Body of pancreas (tissue), 4 donors: ENCODE measurements at regions not wholly inside any gene's neighbourhood (a gene's known extent, or its start where the extent isn't known, plus 50 kb on each side); places are given as distances from the start of the nearest gene placed in this dataset.

Experiments used
- ATAC-seq: fragments of 150-250 bp; one replicate; pipeline ENCODE4 v1.9.1; 2016
- DNase-seq, 4 donors: peaks; one replicate each; pipeline ENCODE4 v3.0.0-alpha.2; 2019
- H3K27ac ChIP-seq, 4 donors: fragments of 200-600 bp; sonication (generic); 1 replicate in 3 of 4; 2 replicates in 1 of 4; pipeline versions ENCODE4 v1.5.1 to v1.6.1; 2016 to 2019; ENCODE audit warnings: mild to moderate bottlenecking in 1 of 4, mixed read lengths in 1 of 4, moderate library complexity in 1 of 4
- H3K27me3 ChIP-seq, 2 donors: fragments of 200-600 bp; sonication (generic); one replicate each; pipeline ENCODE4 v1.6.0; 2016; ENCODE audit warnings: mild to moderate bottlenecking in 1 of 2
- H3K36me3 ChIP-seq, 2 donors: fragments of 200-600 bp; sonication (generic); replicated peaks in 1 of 2; 2 replicates each; pipeline ENCODE4 v1.5.1; 2016; ENCODE audit warnings: low read depth in 2 of 2; ENCODE audit not compliant: insufficient read depth in 1 of 2
- H3K4me1 ChIP-seq: fragments of 200-600 bp; sonication (generic); one replicate; pipeline ENCODE4 v1.6.0; 2016
- H3K4me3 ChIP-seq, 2 donors: fragments of 200-600 bp; sonication (generic); 1 replicate in 1 of 2; 2 replicates in 1 of 2; pipeline ENCODE4 v1.5.1; 2016 to 2019
- H3K9me3 ChIP-seq, 3 donors: fragments of 200-600 bp; sonication (generic); 1 replicate in 2 of 3; 2 replicates in 1 of 3; pipeline ENCODE4 v1.5.1; 2016
- CTCF ChIP-seq, 7 experiments: fragments of 450-650 bp in 4 of 7; fragments of 200-600 bp in 3 of 7; sonication (generic) in 3 of 7; IDR thresholded peaks; one replicate each; pipeline ENCODE4 v1.5.1; 2016 to 2019; ENCODE audit warnings: antibody characterized with exemption in 7 of 7
- POLR2A ChIP-seq, 3 donors: fragments of 450-650 bp; IDR thresholded peaks; one replicate each; pipeline ENCODE4 v1.6.1; 2016; ENCODE audit warnings: antibody characterized with exemption in 3 of 3, mild to moderate bottlenecking in 2 of 3
- WGBS, 2 donors: methylation state at CpG; one replicate each; pipeline ENCODE4 v1.1.5; 2017; 5-methylcytosine and 5-hydroxymethylcytosine counted together
- intact Hi-C: fragments of 100-400 bp; cut with DNase I; formaldehyde crosslinking; loops from one replicate; pipeline ENCODE4 v1.15.1; 2023

GRCh38 chr2:125553768-125554167, 1102.2 kb upstream of the GYPC start:
- intact Hi-C loops, result no loop called here
- Histone ChIP-seq H3K4me1 (no peaks in the 10 kb centered on the region), H3K4me3 (no peak overlapping the region), H3K9me3 (no peaks in the 10 kb centered on the region), H3K27me3 (no peaks in the 10 kb centered on the region), H3K27ac (no peak overlapping the region), H3K36me3 (no peaks in the 10 kb centered on the region)
- ATAC-seq (no peak), DNase-seq (no peak)
- TF ChIP-seq CTCF (IDR thresholded peaks at IDR 0.05) (no peak), POLR2A (IDR thresholded peaks at IDR 0.05) (no peak)
- WGBS, 2 donors, result 84 to 91% methylated on average over 1 of the region's 1 CpG

GRCh38 chr2:125554956-125555355, 1101.0 kb upstream of the GYPC start:
- WGBS, 2 donors, result 23 to 24% methylated on average over 2 of the region's 2 CpGs
- ATAC-seq, result no peak
- intact Hi-C loops, result no loop called here
- H3K4me1 ChIP-seq, result no peaks in the 10 kb centered on the region
- no peaks in the 10 kb centered on the region for H3K9me3 ChIP-seq
- no peak for DNase-seq
- H3K27ac ChIP-seq, result no peak overlapping the region
- no peaks in the 10 kb centered on the region for H3K27me3 ChIP-seq
- no peak overlapping the region for H3K4me3 ChIP-seq
- H3K36me3 ChIP-seq, result no peaks in the 10 kb centered on the region
- TF ChIP-seq CTCF (IDR thresholded peaks at IDR 0.05) (no peak), POLR2A (IDR thresholded peaks at IDR 0.05) (no peak)

- Histone ChIP-seq H3K4me3 (no peak overlapping the region), H3K27me3 (no peaks in the 10 kb centered on the region), H3K4me1 (no peaks in the 10 kb centered on the region), H3K36me3 (no peaks in the 10 kb centered on the region), H3K27ac (no peak overlapping the region), H3K9me3 (no peaks in the 10 kb centered on the region)
- DNase-seq (no peak), ATAC-seq (no peak)
- no peak for TF ChIP-seq CTCF (IDR thresholded peaks at IDR 0.05)
- TF ChIP-seq POLR2A (IDR thresholded peaks at IDR 0.05), result no peak
- 41 to 55% methylated on average over 3 of the region's 3 CpGs for WGBS, 2 donors
- intact Hi-C loops, result no loop called here
Observed at GRCh38 chr2:125559186-125559585, 1096.8 kb upstream of the GYPC start.

GRCh38 chr2:125560855-125561254, 1095.1 kb upstream of the GYPC start:
- Histone ChIP-seq H3K27ac (no peak overlapping the region), H3K4me1 (no peaks in the 10 kb centered on the region), H3K36me3 (no peaks in the 10 kb centered on the region), H3K4me3 (no peak overlapping the region), H3K27me3 (no peaks in the 10 kb centered on the region), H3K9me3 (no peaks in the 10 kb centered on the region)
- intact Hi-C loops, result no loop called here
- TF ChIP-seq CTCF (IDR thresholded peaks at IDR 0.05) (no peak), POLR2A (IDR thresholded peaks at IDR 0.05) (no peak)
- no peak for DNase-seq
- 13 to 50% methylated on average over 1 of the region's 1 CpG for WGBS, 2 donors
- no peak for ATAC-seq

- Histone ChIP-seq H3K36me3 (no peaks in the 10 kb centered on the region), H3K4me1 (no peaks in the 10 kb centered on the region), H3K4me3 (no peak overlapping the region), H3K27me3 (no peaks in the 10 kb centered on the region), H3K27ac (no peak overlapping the region), H3K9me3 (no peaks in the 10 kb centered on the region)
- intact Hi-C loops, result no loop called here
- no peak for ATAC-seq
- 36 to 46% methylated on average over 3 of the region's 3 CpGs for WGBS, 2 donors
- TF ChIP-seq CTCF (IDR thresholded peaks at IDR 0.05) (no peak), POLR2A (IDR thresholded peaks at IDR 0.05) (no peak)
- no peak for DNase-seq
Observed at GRCh38 chr2:125561302-125561701, 1094.7 kb upstream of the GYPC start.
